Fibroblast of lung (primary cell): ENCODE measurements at regions not wholly inside any gene's neighbourhood (a gene's known extent, or its start where the extent isn't known, plus 50 kb on each side); places are given as distances from the start of the nearest gene placed in this dataset.

Source experiments
- CTCF ChIP-seq, 2 donors: IDR thresholded peaks in 1 of 2; conservative IDR thresholded peaks in 1 of 2; 1 replicate in 1 of 2; 2 replicates in 1 of 2; pipeline ENCODE4 v1.5.1; 2011 to 2012; ENCODE audit warnings: low read length in 2 of 2, control low read depth in 1 of 2, inconsistent platforms in 1 of 2, low read depth in 1 of 2, mild to moderate bottlenecking in 1 of 2
- EZH2 ChIP-seq: IDR thresholded peaks from 2 replicates; pipeline ENCODE4 v1.5.1; 2012; ENCODE audit warnings: low read length, control low read depth, mild to moderate bottlenecking; ENCODE audit errors: missing control alignments

- TF ChIP-seq CTCF (conservative IDR thresholded peaks at IDR 0.05 in 1 of 2, IDR thresholded peaks at IDR 0.05 in 1 of 2; ENCODE audit: low read depth in 1 of 2, low read length in 2 of 2) (no peak), EZH2 (no peak)
These were observed 641.4 kb downstream of the ZNF674 start for GRCh38 chrX:45903781-45904201.
